Endothelial cell of hepatic sinusoid (primary cell): ENCODE measurements at regions not wholly inside any gene's neighbourhood (a gene's known extent, or its start where the extent isn't known, plus 50 kb on each side); places are given as distances from the start of the nearest gene placed in this dataset.

Source experiments
- in situ Hi-C: cut with HindIII; loops from 2 replicates; pipeline ENCODE4 v1.10.0; 2017; ENCODE audit warnings: low sequenced_read_pairs

DNA sequence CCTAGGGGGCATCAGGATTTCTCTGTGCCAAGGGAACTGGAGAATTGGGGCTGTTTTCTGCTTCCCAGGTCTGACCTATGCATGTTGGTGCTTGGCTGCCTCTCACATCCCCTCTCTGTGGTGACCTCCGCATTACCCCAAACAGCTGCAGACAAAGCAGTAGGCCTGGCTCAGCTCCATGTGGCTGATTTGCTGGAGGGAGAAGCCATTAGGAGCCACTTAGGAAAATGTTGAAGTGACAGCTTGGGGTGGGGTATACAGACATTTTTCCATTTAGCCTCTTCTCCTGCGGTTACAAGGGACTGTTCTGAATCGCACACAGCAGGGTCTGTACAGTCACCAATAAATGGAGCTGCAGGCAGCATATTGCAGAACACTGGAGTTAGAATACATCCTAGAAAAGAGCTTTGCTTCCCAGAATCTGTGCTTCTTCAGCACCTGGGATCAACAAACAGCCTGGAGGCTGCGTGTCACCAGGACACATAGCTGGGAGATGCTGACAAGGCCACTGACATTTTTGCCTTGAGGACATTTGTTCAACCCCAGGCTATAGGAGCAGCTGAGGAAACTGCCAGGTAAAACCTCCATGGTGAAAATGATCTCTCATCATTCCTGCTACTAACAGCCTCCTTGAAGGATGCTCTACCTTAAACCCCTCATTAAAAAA is 335.3 kb downstream of the DIRAS2 start:
- in situ Hi-C loops, result no loop called here

DNA sequence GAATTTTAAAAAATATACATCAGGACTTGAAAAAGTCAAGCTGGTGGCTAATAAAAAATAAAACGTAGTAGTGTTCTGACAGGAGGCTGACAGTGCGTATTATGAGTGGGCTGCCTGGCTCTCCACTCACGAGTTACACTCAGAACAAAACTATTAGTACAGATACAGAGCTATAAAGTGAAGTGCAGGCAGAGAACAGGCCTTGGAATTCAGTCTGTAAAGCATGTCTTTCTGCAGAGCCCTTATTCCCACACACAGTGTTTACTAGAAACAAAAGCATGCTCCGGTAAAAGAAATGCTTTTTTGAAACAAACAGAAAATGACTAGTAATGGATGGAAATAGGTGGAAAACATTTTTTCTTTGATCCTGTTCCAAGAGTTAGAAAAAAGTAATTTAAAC is 334.7 kb downstream of the DIRAS2 start:
- in situ Hi-C loops, result no loop called here

DNA sequence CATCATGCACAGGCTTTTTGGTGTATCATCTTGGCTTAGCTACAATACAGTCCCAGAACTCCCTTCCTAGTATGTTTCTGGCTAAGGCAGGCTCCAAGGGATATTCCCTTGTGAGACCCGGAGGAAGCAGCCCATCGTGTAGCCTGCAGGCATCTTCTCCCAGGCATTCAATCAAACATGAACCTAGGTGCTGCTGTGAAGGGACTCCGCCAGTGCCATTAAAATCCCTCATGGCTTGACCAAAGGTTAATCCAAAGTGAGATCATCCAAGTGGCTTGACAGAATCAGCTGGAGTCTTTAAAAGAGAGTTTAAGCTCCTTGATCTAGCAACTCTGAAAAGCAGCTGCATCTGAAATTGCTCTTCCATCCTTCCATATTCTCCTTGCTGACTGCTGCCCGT is 333.9 kb downstream of the DIRAS2 start:
- in situ Hi-C loops, result no loop called here

DNA sequence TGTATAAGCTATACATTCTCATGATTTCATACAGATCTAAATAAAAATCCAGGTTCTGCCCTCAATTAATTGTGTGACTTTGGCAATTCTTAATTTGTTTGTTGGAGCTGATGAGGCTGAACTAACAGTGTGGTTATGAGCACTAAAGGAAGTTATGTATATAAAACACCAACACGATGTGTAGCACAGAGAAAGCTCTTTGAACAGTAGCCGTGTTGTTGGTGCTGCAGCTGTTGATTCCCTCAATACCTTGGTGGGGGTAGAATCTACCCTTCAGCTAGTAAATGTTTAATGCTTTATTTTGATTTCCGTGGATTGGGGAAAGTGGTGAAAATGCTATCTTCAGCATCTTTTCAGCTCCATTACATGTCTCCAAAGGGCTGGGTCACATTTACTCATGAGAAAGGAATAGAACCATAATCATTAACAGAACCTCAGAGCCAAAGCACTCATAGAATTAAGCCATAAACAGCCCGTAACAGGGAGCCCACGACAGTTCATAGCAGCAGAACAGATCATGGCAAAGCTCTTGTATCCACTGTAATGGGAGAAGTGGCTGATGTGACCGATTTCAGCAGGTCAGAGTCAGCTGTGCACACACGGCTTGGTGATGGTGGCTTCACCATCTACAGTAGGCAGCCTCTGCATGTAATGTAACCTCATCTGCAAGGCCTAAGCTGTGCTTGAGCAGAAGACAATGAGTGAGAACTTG is 332.7 kb downstream of the DIRAS2 start:
- in situ Hi-C loops, result no loop called here

DNA sequence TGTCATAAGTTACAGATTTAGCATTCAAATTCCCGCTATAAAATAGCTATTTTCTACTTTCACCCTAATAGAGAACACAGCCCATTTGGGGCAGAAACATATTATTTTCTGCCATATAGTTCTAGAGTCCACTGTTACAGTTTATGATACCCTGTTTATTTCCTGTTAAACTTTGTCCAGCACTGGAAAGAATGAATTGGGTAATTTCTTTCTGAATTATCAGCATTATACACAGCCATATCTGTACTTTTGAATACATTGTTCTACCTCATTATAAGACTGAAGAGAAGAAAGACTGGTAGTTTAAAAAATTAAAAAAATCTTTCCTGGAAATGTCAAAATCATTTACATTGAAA is 332.1 kb downstream of the DIRAS2 start:
- in situ Hi-C loops, result no loop called here

DNA sequence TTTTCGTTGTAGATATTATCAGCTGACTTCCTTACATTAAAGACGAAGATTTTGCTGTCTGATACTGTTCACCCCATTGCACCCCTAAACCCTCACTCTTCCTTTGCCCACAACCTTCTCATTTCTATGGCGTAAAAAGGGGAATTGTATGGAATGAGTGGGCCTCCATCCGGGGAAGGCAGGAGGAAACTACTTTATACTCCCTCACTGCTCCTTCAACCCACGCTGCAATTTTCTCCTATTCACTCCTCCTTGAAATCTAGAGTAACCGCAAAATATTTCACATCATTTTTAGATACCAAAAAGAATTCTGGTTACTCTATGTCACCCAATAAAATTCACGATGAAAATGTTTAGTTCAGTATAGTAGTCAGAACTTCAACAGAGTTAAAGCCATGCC is 330.8 kb downstream of the DIRAS2 start:
- in situ Hi-C loops, result no loop called here

DNA sequence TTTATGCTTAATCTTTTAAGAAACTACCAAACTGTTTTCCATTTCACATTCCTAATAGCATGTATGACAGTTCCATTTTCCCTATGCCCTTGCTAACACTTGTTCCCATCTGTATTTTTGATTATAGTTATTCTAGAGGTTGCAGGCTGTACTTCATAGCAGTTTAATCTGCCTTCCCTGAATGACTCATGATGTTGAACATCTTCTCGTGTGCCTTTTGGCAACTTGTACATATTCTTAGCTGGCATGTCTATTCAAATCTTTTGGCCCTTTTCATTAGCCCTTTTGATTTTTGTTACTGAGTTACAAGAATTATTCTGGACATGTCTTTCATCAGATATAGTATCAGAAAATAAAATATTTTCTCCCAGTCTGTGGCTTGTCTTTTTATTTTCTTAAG is 320.3 kb downstream of the DIRAS2 start:
- in situ Hi-C loops, result no loop called here

DNA sequence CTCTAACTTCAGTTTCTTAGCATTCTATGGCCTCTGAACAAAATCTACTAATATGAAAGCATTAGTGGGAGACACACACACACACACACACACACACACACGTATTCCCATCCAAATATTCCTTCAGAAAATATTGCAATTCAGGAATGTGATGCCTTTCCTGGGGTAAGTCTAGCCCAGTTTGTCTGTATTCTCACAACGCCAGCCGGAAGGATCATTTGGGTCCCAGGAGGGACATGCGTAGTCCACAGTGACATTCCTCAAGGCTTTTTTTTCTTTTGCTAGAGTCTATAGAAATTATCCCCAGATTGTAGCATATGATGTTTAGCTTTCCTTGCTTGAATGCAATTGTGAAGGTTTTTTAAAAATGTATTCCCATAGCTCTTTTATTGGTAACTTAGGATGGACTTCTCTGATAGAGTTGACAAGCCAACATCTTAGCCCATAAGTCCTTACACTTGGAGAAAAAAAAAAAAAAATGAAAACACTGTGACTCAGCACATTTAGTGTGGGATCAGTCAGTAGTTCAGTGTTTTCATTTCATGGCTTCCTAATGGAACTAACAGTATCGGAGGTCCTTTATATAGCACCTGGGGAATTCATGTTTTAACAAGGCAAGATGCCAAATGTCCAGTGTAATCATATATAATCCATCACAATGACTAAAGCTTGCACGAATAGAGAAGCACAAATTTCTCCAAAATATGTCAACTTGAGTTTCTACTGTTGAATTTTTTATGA is 316.5 kb downstream of the DIRAS2 start:
- in situ Hi-C loops, result no loop called here

DNA sequence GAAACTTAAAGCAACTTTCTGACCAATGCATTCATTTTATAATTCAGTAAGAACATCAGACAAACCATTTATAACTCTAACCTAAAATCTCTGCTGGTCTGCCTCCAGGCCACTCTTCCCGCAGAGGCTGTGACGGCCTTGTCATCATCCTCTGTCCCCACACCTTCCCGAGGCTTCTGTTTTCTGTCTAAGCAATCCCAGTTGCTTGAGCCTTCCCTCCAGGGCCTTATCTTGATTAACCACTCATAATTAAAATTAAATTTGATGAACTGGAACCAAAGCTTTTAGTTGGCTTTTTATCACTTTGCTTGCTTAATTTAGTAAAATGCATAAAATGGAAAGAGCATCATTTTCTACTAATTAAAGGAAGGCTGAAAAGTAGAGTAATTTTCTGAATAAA is 312.4 kb downstream of the DIRAS2 start:
- in situ Hi-C loops, result no loop called here

DNA sequence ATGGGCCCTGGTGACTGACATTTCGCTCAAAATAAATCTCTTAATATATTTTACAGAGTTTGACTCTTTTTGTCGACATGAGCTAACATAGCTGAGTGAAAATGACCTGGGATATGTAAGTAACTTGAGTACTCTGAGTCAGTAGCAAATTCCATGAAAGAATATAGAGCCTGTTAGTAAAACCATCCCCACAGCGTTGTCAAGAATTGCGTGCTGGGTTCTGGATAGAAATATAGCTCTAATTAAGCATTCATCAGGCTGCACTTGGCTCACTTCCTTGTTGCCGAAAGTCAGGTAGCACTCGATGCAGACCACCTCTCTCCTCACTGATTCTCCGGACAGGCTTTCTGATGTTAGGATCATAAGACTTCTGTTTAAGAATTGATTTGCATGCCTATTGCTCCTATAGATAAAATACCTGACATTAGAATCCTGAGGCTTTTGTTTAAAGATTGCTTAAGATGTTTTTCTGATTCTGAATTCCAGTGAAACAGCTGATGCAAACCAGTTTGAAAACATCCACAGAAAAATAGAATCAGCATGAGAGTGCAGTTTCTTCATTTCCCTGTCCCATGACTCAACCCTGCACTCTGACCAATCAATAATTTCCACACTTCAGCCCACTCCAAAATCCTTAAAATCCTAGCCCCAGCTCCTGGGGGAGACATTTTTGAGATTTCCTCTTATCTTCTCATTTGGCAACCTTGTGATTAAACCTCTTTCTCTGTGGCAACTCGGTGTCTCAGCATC is 310.6 kb downstream of the DIRAS2 start:
- in situ Hi-C loops, result no loop called here

DNA sequence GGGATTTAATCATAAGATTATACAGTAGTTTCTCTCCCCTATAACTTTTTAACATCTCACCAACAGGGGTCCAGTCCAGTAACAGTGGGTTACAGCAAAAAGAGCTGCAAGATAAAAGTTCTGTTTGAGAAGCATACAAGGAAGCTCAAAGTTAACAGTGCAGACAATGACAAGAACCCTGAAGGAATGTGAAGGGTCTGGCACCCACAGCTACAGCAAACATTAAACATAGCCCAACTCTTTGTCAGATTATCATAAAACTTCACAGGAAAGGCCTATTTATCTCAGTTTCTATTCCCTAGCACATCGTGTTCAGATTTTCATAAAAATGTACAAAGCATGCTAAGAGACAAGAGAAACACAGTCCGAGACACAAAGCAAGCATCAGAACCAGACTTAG is 309.4 kb downstream of the DIRAS2 start:
- in situ Hi-C loops, result no loop called here

DNA sequence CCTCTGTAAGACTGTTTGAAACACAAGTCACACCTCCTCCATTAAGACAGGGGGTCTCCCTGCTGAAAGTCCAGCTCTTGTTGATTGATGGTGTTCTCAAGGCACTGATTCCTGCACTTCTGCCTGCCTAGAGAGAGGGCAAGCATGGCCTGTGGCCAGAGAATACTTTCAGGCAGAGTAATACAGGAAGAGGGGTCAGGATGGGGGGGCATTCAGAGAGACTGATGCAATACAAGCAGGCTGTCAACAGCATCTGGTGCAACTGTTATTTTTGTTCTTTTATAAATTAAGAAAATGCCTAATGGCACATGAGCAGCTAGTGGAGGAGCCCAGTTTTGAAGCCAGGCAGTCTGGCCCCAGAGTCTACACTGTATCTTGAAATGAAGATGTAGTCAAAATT is 302.2 kb downstream of the DIRAS2 start:
- in situ Hi-C loops, result no loop called here

DNA sequence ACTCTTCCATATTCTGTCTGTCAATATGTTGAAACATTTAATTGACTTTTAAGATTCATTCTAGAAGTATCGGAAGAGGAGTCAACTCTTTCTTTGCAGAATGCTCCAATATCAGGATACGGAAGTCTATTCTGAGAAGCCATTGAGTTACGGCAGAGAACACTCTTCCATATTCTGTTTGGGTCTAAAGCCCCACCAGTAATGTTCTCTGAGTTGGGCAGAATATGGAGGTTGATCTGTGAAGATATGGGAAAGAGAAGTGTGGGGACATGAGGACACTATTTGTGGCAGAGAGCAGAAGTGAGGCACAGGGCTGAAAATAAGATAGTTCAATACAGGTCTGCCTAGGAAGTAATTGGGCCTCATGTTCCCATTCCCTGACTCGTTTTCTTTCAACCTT is 300.0 kb downstream of the DIRAS2 start:
- in situ Hi-C loops, result no loop called here

DNA sequence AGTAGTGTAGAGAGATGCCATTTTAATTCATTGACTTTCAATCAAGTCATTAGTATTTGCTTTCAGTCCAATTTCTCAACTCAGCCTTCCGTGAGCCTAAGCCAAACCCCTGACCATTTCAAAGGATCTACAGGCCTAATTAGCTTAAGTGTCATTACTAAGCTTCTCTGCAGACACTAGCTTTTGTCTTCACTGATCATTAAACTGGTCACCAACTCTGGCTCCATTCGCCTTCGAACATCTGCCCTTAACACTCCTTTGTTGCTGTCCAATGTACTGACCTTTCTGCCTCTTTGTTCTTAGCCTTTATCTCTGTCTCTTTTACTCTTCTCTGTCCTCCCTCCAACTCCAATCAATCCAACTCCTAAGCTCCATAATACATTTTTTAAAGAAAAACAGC is 299.3 kb downstream of the DIRAS2 start:
- in situ Hi-C loops, result no loop called here

DNA sequence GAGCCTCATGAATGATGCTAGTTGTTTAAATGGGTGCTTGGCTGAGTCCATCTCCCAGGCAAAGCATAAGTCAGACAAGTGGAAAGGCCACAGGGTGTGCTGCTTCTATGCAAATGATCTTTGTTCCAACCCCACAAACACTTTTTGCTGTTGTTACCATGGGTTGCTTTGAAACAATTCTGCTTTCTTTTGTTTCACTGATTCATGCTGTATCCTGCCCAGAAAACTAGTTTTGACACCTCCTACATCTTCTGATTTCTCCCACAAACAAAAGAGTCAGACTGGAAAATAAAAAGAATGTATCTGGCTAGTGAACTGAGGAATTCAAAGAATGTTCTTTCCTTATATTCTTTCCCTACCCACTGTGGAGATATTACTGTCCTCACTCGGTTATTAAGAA is 298.6 kb downstream of the DIRAS2 start:
- in situ Hi-C loops, result no loop called here

DNA sequence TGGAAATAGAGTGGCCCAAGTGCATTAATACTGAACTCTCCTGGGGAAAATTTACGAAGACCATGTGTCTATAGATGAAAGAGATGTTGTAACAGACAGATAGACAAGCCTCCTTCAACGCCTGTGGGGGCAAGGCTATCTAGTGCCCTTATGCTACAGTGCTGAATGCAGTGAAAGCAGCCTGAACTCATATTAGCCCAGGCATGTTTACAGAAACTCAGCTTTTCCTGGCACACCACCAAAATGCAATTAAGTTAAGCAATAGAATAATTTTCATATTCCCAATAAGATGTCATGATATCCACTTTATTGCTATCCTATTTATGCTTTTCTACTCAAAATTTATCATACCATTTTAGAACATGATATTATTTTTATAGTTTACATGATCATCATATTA is 277.0 kb downstream of the DIRAS2 start:
- in situ Hi-C loops, result no loop called here

DNA sequence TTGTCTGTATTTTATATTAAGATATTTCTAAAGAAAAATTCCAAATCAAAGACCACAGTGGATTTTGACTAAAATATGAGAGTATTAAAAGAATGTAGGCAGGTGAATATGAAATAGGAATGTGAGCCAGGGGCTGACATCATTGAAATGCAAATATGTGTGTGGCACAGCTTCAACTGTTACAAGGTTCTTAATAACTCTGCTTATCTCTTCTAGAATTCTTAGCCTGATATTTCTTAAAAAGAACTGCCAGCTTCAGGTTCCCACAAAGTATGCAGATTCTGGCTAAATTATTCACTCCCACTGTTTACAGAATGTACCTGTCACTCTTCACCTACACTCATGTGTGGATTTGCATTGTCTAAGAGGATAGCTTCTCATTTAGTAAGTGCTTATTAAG is 274.4 kb downstream of the DIRAS2 start:
- in situ Hi-C loops, result no loop called here

DNA sequence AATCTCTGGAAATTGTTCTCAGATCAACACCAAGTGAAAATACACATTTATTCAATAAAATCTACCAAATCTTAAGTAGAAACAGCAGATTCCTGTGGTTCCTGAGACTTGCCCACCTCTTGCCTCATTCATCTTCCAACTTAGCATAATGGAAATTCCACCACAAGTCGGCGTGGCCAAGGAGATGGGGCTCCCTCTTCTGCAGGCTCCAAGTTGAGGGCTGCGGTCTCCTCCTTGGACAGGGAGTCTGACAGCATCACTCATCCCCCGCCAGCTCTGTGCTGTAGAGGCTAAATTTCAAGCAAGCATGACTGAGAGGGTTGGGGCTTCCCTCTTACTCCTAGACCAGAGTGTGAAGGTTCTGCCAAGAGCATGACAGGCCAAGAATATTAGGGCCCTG is 273.7 kb downstream of the DIRAS2 start:
- in situ Hi-C loops, result no loop called here

DNA sequence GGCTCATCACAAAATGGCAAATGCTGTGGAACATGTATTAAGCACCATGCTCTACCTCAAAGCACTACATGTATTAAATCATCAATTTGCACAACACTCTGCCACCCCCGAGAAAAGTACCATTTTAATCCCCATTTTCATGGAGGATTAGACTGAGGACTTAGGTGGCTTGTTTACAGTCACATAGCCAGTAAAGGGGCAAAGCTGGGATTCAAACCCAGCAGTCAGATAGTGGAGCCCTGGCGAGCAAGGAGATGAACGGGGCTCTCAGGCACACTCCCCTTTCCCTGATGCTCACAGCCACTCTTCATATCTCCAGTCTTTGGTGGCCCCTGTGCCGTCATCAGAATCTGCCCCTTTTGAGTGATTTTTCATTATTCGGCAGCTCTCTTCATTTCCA is 262.9 kb downstream of the DIRAS2 start:
- in situ Hi-C loops, result no loop called here

DNA sequence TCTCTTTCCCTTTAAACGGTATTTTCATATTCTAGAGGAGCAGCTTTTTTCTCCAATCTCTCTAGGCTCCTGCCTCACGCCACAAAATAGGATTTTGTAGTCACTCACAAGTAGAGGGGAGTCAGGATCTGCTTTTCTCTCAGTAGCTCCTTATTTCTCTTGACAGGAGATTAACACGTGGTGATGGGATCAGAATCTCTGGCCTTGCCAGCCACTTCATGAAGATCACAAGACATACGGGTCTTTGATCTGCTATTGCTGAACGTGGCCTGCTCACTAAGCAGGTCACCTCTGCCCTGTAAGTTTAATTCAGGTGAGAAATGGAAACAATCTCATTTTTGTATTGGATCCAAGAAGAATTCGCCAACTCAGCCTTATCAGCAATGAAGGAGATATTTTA is 257.5 kb downstream of the DIRAS2 start:
- in situ Hi-C loops, result no loop called here

DNA sequence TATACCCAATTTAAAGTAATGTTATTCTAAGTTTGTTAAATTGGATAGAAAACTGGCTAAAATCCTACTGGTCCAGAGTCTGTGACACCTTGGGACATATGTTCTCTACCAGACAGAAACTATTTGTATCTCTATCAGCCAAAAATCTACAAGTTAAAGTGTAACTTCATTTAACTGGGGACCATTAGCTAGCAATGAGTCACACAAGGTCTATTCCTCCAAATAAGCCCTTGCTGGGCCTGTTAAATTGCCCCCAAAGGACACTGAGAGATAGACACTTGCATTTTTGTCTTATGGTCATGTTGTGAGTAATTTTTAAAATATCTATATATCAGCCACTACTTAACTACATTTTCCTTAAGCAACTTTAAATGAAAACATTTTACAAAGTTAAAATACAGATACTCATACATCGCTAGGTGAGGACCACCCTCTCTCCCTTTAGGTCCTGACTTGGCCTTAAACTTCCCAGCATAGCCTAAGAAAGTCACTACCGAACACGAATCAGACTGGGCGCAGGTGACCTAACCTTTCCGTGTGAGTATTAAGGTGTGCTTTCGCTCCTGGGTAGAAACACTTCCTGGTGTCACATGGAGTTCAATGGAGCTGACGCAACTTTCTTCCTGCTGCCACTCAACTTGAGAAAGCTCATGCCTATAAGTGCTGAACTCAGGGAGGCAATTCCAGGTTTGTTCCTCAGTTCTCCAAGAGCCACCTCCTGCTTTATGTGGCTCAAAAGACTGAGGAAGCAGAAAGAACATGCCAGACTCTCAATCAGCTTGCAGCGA is 249.1 kb downstream of the DIRAS2 start:
- in situ Hi-C loops, result no loop called here
